HepG2 (cell line): ENCODE measurements at regions not wholly inside any gene's neighbourhood (a gene's known extent, or its start where the extent isn't known, plus 50 kb on each side); places are given as distances from the start of the nearest gene placed in this dataset.

ENCODE experiments used
- ARID2 ChIP-seq: sonication (generic); formaldehyde crosslinking; IDR thresholded peaks from 2 replicates; pipeline ENCODE4 v1.8.1; 2022; ENCODE audit warnings: mild to moderate bottlenecking, missing genetic modification reagents, borderline replicate concordance
- FOXJ3 ChIP-seq: sonication (generic); formaldehyde crosslinking; IDR thresholded peaks from 2 replicates; pipeline ENCODE4 v1.4.0; 2020; ENCODE audit warnings: missing genetic modification reagents, mild to moderate bottlenecking, borderline replicate concordance
- HDAC1 ChIP-seq: sonication (generic); formaldehyde crosslinking; IDR thresholded peaks from 2 replicates; pipeline ENCODE4 v1.5.1; 2020; ENCODE audit warnings: mild to moderate bottlenecking, missing genetic modification reagents
- IKZF1 ChIP-seq: fragments of 450-650 bp; IDR thresholded peaks from 2 replicates; pipeline ENCODE4 v1.7.1; 2016
- KDM5A ChIP-seq: fragments of 200-600 bp; sonication (generic); IDR thresholded peaks from 2 replicates; pipeline ENCODE4 v1.7.0; 2018; ENCODE audit warnings: antibody characterized with exemption, mild to moderate bottlenecking, low read length, borderline replicate concordance
- MAFK ChIP-seq, 2 experiments: IDR thresholded peaks in 1 of 2; conservative IDR thresholded peaks in 1 of 2; 2 replicates each; pipeline ENCODE4 v1.6.1; 2011; ENCODE audit warnings: improper control_type of control experiment in 2 of 2, low read length in 2 of 2
- RELA ChIP-seq: sonication (generic); formaldehyde crosslinking; IDR thresholded peaks from 2 replicates; pipeline ENCODE4 v1.4.0; 2020; ENCODE audit warnings: missing genetic modification reagents
- SPEN ChIP-seq: sonication (generic); formaldehyde crosslinking; IDR thresholded peaks from 2 replicates; pipeline ENCODE4 v1.5.1; 2020; ENCODE audit warnings: low read depth, mild to moderate bottlenecking, missing genetic modification reagents
- U2AF1 ChIP-seq: fragments of 200-400 bp; formaldehyde crosslinking; optimal IDR thresholded peaks from 2 replicates; pipeline ENCODE3; 2017; ENCODE audit warnings: mild to moderate bottlenecking, low read depth, low read length
- ZNF160 ChIP-seq: sonication (generic); formaldehyde crosslinking; IDR thresholded peaks from 2 replicates; pipeline ENCODE4 v1.8.0; 2022; ENCODE audit warnings: mild to moderate bottlenecking, inconsistent platforms, missing genetic modification reagents
- ZSCAN22 ChIP-seq: sonication (generic); formaldehyde crosslinking; IDR thresholded peaks from 2 replicates; pipeline ENCODE4 v1.4.0; 2020; ENCODE audit warnings: mild to moderate bottlenecking, missing genetic modification reagents
- ZSCAN9 ChIP-seq: IDR thresholded peaks from 2 replicates; pipeline ENCODE4 v1.6.1; 2016; ENCODE audit warnings: borderline replicate concordance
- TF ChIP-seq, protein P1 (sequence below): sonication (generic); formaldehyde crosslinking; IDR thresholded peaks from 2 replicates; pipeline ENCODE4 v1.8.1; 2023; ENCODE audit warnings: missing genetic modification reagents, inconsistent platforms, borderline replicate concordance
- TF ChIP-seq, protein P2 (sequence below): sonication (generic); formaldehyde crosslinking; IDR thresholded peaks from 2 replicates; pipeline ENCODE4 v1.4.0; 2020; ENCODE audit warnings: missing genetic modification reagents, borderline replicate concordance
- TF ChIP-seq, protein P3 (sequence below): sonication (generic); formaldehyde crosslinking; conservative IDR thresholded peaks from 2 replicates; pipeline ENCODE4 v1.8.0; 2022; ENCODE audit warnings: low read depth, missing genetic modification reagents
- TF ChIP-seq, protein P4 (sequence below): sonication (generic); formaldehyde crosslinking; IDR thresholded peaks from 2 replicates; pipeline ENCODE4 v1.4.0; 2020; ENCODE audit warnings: mild to moderate bottlenecking, missing genetic modification reagents

DNA sequence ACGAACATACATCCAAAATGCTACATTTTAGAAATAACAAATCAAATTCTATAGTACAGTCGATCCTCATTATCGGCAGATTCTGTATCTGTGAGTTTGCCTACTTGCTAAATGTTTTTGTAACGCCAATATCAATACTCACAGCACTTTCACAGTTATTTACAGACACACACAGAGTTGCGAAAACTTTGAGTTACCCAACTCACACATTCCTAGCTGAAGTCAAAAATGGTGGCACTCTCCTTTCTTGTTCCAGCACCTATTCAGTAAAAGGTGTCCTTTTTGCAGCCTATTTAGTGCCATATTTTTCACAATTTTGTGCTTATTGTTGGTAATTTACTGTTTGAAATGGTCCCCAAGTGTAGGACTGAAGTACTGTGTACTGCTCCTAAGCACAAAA, 161.7 kb downstream of the AKR1D1 start (continued):
- TF ChIP-seq, protein P1, sequence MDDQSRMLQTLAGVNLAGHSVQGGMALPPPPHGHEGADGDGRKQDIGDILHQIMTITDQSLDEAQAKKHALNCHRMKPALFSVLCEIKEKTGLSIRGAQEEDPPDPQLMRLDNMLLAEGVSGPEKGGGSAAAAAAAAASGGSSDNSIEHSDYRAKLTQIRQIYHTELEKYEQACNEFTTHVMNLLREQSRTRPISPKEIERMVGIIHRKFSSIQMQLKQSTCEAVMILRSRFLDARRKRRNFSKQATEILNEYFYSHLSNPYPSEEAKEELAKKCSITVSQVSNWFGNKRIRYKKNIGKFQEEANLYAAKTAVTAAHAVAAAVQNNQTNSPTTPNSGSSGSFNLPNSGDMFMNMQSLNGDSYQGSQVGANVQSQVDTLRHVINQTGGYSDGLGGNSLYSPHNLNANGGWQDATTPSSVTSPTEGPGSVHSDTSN (CRISPR knock-in tag) = no peak
- TF ChIP-seq SPEN (CRISPR knock-in tag) = no peak
- TF ChIP-seq ZNF160 (CRISPR knock-in tag) = no peak
- TF ChIP-seq, protein P2, sequence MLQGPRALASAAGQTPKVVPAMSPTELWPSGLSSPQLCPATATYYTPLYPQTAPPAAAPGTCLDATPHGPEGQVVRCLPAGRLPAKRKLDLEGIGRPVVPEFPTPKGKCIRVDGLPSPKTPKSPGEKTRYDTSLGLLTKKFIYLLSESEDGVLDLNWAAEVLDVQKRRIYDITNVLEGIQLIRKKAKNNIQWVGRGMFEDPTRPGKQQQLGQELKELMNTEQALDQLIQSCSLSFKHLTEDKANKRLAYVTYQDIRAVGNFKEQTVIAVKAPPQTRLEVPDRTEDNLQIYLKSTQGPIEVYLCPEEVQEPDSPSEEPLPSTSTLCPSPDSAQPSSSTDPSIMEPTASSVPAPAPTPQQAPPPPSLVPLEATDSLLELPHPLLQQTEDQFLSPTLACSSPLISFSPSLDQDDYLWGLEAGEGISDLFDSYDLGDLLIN (CRISPR knock-in tag) = no peak
- no peak for TF ChIP-seq KDM5A
- TF ChIP-seq, protein P3, sequence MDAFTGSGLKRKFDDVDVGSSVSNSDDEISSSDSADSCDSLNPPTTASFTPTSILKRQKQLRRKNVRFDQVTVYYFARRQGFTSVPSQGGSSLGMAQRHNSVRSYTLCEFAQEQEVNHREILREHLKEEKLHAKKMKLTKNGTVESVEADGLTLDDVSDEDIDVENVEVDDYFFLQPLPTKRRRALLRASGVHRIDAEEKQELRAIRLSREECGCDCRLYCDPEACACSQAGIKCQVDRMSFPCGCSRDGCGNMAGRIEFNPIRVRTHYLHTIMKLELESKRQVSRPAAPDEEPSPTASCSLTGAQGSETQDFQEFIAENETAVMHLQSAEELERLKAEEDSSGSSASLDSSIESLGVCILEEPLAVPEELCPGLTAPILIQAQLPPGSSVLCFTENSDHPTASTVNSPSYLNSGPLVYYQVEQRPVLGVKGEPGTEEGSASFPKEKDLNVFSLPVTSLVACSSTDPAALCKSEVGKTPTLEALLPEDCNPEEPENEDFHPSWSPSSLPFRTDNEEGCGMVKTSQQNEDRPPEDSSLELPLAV (CRISPR knock-in tag) = no peak
- TF ChIP-seq FOXJ3 (CRISPR knock-in tag) = peak; percentile 87; the same call in 1 of the 2 replicates
- no peak for TF ChIP-seq IKZF1
- 0 out of 2 replicates have a peak, but pooled peaks have one; percentile 56 for TF ChIP-seq ZSCAN9
- no peak for TF ChIP-seq U2AF1
- TF ChIP-seq, protein P4, sequence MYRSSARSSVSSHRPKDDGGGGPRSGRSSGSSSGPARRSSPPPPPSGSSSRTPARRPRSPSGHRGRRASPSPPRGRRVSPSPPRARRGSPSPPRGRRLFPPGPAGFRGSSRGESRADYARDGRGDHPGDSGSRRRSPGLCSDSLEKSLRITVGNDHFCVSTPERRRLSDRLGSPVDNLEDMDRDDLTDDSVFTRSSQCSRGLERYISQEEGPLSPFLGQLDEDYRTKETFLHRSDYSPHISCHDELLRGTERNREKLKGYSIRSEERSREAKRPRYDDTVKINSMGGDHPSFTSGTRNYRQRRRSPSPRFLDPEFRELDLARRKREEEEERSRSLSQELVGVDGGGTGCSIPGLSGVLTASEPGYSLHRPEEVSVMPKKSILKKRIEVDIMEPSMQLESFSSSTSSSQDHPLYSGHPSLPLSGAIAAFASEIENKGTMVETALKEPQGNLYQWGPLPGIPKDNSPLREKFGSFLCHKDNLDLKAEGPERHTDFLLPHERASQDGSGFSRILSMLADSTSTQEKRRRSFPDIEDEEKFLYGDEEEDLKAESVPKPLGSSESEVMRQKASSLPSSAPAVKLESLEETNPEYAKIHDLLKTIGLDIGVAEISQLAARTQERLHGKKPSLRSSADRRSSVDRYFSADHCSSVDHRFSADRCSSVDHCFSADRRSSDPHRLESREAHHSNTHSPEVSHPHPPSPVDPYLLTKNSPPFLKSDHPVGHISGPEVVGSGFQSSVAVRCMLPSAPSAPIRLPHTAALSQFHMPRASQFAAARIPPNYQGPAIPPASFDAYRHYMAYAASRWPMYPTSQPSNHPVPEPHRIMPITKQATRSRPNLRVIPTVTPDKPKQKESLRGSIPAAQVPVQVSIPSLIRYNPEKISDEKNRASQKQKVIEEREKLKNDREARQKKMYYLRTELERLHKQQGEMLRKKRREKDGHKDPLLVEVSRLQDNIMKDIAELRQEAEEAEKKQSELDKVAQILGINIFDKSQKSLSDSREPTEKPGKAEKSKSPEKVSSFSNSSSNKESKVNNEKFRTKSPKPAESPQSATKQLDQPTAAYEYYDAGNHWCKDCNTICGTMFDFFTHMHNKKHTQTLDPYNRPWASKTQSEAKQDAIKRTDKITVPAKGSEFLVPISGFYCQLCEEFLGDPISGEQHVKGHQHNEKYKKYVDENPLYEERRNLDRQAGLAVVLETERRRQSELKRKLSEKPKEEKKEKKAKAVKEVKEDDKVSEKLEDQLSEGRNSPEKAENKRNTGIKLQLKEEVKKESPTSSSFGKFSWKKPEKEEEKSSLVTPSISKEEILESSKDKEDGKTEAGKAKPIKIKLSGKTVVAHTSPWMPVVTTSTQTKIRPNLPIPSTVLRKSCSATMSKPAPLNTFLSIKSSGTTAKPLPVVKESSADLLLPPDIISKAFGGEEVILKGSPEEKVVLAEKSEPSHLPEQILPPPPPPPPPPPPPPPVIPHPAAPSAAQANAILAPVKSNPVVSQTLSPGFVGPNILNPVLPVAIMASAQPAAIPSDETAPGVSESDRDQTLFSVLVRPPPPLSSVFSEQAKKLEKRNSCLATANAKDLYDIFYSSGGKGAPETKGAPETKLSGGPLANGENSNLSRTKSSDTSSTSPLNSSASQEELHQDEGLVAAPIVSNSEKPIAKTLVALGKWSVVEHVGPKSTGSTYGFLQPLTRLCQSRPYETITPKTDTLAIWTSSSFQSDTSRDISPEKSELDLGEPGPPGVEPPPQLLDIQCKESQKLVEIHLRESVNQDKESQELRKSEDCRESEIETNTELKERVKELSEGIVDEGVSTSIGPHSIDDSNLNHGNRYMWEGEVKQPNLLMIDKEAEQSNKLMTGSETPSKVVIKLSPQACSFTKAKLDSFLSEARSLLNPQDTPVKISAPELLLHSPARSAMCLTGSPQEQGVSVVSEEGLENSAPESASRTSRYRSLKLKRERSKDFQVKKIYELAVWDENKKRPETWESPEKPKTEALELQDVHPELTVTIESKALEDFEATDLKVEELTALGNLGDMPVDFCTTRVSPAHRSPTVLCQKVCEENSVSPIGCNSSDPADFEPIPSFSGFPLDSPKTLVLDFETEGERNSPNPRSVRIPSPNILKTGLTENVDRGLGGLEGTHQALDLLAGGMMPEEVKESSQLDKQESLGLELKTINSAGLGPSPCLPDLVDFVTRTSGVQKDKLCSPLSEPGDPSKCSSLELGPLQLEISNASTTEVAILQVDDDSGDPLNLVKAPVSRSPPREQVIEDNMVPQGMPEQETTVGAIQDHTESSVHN (CRISPR knock-in tag) = no peak
- no peak for TF ChIP-seq MAFK (conservative IDR thresholded peaks at IDR 0.05 in 1 of 2, IDR thresholded peaks at IDR 0.05 in 1 of 2; ENCODE audit: low read length in 2 of 2)
- TF ChIP-seq ARID2 (CRISPR knock-in tag) = no peak
- no peak for TF ChIP-seq RELA
- no peak for TF ChIP-seq ZSCAN22
- no peak for TF ChIP-seq HDAC1 (CRISPR knock-in tag)
